ENCODE measurements at regions not wholly inside any gene's neighbourhood (a gene's known extent, or its start where the extent isn't known, plus 50 kb on each side); places are given as distances from the start of the nearest gene placed in this dataset.

GRCh38 chr2:74745766-74746165, 88.2 kb upstream of the HK2 start:
- no peak for TF ChIP-seq CTCF (conservative IDR thresholded peaks at IDR 0.05 in 1 of 2, IDR thresholded peaks at IDR 0.05 in 1 of 2; ENCODE audit: extremely low read depth in 1 of 2, insufficient read depth in 1 of 2, low read depth in 1 of 2, low read length in 2 of 2)
- no peak for TF ChIP-seq EZH2 (IDR thresholded peaks at IDR 0.05; ENCODE audit: borderline replicate concordance, low read length)
